GM10266 (cell line): ENCODE measurements at regions not wholly inside any gene's neighbourhood (a gene's known extent, or its start where the extent isn't known, plus 50 kb on each side); places are given as distances from the start of the nearest gene placed in this dataset.

ENCODE experiments used
- DNase-seq: peaks from one replicate; pipeline ENCODE4 v3.0.0; 2012; ENCODE audit errors: extremely low spot score
- CTCF ChIP-seq: IDR thresholded peaks from 2 replicates; pipeline ENCODE4 v1.5.1; 2012; ENCODE audit warnings: mild to moderate bottlenecking, low read depth; ENCODE audit not compliant: control insufficient read depth, insufficient read depth; ENCODE audit errors: missing control alignments

- no peak for DNase-seq
- TF ChIP-seq CTCF: no peak
Measured at GRCh38 chr1:170231662-170232061, 85.9 kb downstream of the NTMT2 start.

DNA sequence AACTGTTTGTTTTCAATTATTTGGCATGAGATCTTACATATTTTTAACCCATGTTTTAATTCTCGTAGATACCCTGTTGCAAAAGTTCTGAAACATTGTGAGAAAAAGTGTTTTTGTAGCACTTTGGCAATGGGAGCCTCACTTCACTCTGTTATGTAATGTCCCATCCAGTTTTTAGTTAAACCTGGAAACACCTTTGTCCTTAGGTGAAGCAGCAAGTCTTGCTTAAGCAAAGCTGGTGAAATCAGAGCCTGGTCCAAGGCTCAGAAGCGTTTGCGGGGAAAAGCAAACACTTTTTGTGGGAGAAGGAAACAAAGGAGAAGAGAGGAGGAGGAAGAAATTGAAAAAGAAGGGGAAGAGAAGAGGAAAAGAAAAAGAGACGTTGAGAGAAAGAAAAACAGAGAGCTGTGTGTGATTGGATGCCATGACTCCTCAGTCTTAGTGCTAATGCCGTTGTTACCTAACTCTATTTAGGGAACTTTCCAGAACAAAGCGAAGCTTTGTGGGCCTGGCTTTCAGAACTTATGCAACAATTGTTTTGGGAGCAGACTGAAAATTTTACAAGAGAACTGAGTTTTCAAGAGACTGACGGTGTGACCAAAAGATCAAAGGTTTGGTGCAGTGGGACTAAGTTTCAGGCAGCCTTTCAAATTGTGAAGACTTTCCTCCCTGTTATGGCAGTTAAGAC lies 93.1 kb downstream of the NTMT2 start:
- DNase-seq: no peak
- no peak for TF ChIP-seq CTCF

- DNase-seq: no peak
- TF ChIP-seq CTCF: no peak
Measured at GRCh38 chr1:170239445-170239844, 93.7 kb downstream of the NTMT2 start.

DNA sequence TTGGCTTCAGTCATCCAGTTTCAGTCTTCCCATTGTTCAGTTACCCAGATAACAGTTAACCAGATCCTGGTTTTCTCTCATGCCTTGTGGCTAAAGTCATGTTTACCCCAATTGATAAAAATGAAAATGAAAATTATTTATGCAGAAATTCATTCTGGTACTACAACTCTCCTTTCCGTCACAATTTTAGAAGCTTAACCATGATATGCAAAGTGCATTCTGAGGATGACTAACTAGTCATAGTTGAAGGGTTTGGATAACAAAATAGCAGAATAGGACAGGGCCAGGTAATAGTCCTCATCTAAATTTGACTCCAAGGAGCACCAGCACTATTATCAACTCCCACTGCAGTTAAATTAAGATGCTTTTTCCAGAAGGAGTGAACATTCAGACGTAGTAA lies 94.7 kb downstream of the NTMT2 start:
- no peak for DNase-seq

DNA sequence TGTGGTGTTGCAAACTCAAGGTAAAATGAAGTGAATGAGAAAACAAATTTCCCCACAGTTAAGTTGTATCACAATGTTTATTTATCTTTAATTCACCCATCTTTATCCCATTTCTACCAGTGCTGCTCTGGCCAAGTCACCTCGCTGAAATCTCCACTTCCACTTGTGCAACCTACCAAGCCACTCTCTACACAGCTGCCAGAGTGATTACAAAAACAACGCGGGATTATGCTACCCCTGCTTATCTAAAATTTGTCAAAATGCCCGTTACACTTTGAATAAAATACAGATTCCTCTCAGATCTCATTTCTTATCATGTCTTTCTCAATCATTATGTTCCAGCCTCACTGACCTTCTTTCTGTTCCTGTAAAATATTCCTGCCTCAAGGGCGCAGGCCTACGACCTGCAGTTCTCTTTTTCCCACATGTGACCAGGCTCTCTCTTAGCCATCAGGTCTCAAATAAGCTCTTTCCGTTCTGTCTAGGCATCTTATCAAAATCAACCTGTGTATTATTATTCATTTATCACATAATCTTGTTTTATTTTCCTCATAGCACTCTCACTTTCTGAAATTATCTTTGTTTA lies 95.6 kb downstream of the NTMT2 start:
- DNase-seq: no peak
- no peak for TF ChIP-seq CTCF

More for the DNA sequence above, 94.7 kb downstream of the NTMT2 start:
- TF ChIP-seq CTCF: no peak

- DNase-seq: peak; percentile 31
- no peak for TF ChIP-seq CTCF
Measured at GRCh38 chr1:170247751-170248521, 102.2 kb downstream of the NTMT2 start.

DNA sequence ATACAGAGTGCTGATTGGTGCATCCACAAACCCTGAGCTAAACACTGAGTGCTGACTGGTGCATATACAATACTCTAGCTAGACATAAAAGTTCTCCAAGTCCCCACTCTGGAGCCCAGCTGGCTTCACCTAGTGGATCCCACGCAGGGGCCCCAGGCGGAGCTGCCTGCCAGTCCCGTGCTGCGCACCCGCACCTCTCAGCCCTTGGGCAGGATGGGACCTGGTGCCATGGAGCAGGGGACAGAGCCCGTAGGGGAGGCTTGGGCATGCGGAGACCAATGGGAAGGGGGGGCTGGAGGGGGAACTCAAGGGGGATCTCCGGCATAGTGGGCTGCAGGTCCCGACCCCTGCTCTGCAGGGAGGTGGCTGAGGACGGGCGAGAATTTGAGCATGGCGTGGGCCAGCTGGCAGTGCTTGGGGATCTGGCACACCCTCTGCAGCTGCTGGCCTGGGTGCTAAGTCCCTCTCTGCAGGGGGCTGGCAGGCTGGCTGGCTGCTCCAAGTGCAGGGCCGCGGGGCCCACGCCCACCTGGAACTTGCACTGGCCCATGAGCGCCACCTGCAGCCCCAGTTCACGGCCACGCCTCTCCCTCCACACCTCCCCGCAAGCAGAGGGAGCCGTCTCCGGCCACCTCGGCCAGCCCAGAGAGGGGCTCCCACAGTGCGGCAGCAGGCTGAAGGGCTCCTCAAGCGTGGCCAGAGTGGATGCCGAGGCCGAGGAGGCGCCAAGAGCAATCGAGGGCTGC lies 104.9 kb downstream of the NTMT2 start:
- TF ChIP-seq CTCF: no peak
- DNase-seq: no peak
